HG02870 (cell line): ENCODE measurements at regions not wholly inside any gene's neighbourhood (a gene's known extent, or its start where the extent isn't known, plus 50 kb on each side); places are given as distances from the start of the nearest gene placed in this dataset.

Experiments used
- ATAC-seq: cut with Tn5 transposase; IDR thresholded peaks from one replicate; pipeline ENCODE4 v1.9.1; 2021; ENCODE audit warnings: mild to moderate bottlenecking, moderate library complexity; ENCODE audit not compliant: unreplicated experiment

DNA sequence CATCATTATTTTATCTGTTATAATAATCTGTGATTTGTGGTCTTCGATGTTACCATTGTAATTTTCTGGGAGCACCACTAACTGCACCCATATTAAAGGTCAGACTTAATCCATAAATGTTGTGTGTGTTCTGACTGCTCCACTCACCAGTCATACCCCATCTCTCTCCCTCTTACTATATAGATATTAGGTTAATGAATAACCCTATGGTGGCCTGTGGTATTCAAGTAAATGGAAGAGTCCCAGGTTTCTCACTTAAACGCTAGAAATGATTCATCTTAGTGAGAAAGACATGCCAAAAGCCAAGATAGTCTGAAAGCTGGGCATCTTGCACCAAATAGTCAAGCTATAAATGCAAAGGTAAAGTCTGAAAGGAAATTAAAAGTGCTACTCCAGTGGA, 1358.5 kb downstream of the ROBO2 start:
- no peak for ATAC-seq

- no peak for ATAC-seq
Measured at GRCh38 chr3:78402720-78403119, 1362.8 kb downstream of the ROBO2 start.

GRCh38 chr3:78405745-78406144, 1362.1 kb downstream of the ROBO1 start:
- ATAC-seq, result no peak

- ATAC-seq, result no peak
Measured at GRCh38 chr3:78406396-78406795, 1361.4 kb downstream of the ROBO1 start.

DNA sequence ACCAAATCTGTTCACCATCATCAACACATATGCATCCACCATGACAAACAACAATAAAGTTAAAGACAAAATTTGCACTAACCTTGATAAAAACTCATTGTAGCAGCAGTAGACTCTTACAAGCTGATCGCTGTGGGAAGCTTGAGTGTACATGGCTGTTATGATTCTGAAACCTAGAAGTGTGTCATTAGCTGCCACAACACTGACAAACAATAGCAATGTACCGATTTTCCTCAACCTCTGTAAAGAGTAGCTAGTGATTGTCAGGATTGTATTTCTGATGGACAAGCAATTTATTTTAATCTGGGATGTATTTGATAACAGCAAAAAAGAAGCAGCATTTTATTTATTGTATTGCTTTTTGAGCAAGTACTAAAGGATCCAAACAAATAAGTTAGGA, 1357.7 kb downstream of the ROBO1 start:
- no peak for ATAC-seq

- no peak for ATAC-seq
Measured at GRCh38 chr3:78414261-78414660, 1353.5 kb downstream of the ROBO1 start.

- ATAC-seq, result no peak
Measured at GRCh38 chr3:78420611-78421010, 1347.2 kb downstream of the ROBO1 start.

DNA sequence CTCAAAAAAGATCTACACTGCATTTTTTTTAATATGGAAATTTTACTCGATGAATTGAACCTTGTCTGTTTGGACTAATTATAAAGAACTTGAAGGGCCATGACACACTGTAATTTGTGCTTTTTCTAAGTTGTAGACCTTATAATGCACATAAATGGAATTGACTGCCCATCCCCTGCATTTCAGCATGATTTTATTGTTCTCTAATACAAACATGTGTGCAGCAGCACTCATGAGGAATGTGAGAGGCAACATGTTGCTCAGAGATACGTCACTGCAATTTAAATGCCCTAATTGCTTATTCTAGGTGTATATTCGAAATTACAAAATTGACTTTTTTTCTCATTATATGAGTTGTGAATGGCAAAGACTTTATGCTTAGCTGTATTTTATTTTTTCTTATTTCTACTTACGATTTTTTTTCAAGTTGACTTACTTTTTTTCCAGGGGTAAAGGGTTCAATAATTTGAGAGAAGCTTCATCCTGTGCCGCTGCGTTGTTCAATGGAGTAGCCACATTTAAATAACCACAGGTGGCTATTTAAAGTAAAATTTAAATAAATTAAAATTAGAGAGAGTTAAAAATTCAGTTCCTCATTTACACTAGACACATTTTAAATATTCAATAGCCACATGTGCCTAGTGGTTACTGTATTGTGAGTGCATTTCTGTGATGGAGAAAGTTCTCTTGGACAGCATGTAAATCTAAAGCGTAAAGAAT, 1346.4 kb downstream of the ROBO1 start:
- ATAC-seq, result no peak

GRCh38 chr3:78424656-78425055, 1343.1 kb downstream of the ROBO1 start:
- ATAC-seq, result no peak

DNA sequence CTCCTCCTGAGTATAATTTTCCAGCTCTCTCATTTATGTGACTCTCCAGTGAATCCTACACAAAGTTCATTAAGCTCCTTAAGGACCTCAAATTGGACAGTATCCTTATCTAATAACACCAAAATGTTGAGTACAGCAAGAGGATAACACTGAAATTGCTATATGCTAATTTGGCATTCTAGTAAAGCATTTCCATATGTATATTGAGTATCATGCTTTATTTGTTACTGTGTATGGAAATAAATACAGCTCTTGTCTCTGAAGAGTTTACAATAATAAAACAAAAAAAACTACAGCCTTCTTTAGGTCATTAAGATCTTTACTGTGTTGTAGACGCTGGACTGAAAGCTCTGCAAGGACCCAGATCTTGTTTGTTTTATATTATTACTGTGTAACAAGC, 1341.3 kb downstream of the ROBO1 start:
- ATAC-seq, result no peak

DNA sequence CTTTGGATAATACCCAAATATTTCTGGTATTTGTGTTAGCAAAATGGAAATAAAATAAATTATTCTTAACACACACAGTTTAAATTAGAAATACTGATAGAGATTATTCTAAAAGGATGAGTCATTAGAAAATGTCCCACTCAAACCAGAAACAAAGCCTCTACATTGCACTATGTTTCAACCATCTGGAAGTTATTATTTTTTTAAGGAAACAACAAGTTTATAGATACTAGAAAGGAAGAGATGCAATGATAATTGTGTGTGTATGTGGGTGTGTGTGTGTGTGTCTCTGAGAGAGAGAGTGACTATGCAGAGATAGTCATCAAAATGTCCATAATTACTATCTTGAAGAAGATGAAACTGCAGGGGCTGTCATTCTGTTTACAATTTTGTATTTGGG, 1340.5 kb downstream of the ROBO1 start:
- ATAC-seq, result no peak

- ATAC-seq, result no peak
Measured at GRCh38 chr3:78430741-78431140, 1337.1 kb downstream of the ROBO1 start.

DNA sequence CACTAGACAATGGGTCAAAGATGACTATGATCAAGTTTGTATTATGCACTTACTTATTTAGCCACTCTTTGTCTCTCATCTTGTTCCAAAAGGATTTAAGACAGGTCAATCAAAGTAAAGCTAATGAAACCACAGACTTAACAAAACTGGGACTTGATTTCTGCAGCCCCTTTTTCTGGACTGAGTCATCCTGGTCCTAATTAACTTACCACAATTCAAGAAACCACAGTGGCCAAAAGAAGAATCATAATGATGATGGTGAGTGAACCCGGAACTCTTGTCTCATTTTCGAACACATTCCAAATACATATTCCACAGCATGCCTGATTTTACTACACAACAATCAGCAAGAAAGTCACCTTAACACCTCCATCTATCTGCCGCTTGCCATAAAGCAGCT, 1333.0 kb downstream of the ROBO1 start:
- no peak for ATAC-seq

DNA sequence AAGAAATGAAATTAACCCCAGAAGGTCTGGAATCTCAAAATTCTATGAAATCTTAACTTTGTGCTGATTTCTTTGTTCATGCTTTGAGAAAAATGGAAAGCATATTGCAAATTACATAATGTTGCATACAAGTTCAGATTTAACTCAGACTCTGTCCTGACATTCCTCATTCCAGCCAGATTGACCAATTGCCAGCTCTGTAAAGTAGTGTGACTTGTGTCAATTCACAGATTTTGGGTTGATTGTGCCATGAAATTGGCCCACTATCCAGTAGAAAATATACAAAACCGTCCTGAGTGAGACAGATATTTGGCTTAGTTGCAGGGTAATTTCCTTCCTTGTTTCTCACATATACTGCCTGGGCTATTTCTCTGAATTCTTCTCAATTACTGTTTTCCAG, 1312.6 kb downstream of the ROBO1 start:
- ATAC-seq, result no peak

DNA sequence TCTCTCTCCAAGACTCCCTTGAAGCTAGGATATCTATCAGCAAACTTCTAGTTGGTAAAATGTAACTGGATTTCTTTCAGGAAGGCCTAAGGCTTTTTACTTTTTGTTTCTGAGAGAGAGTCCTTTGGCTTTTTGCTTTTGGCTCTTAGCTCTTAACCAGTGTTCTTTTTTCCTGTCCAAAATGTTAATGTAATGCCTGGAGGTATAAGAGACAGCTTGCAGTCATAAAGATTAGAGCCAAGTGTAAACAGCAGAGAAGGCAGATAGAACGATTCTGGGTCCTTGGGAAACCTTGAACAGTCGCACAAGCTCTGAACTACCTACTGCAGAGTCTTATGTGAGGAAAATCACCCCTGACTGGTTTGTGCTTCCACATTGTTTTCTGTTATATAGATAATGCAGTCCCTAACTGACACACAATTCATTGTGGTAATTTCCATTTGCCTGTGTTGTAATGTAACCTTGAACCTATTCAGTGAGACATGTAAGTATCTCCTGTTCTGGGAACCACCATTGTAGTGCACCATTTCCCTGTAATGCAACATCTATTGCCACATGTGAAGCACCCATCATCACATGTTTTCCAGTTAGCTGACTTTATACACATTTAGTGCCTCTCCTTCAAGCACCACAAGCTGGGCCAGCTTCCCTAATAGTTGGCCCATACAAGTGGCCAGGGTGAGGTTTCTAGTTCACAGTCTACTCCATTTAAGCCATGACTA, 1311.9 kb downstream of the ROBO1 start:
- no peak for ATAC-seq

- ATAC-seq, result no peak
Measured at GRCh38 chr3:78459796-78460195, 1308.0 kb downstream of the ROBO1 start.

DNA sequence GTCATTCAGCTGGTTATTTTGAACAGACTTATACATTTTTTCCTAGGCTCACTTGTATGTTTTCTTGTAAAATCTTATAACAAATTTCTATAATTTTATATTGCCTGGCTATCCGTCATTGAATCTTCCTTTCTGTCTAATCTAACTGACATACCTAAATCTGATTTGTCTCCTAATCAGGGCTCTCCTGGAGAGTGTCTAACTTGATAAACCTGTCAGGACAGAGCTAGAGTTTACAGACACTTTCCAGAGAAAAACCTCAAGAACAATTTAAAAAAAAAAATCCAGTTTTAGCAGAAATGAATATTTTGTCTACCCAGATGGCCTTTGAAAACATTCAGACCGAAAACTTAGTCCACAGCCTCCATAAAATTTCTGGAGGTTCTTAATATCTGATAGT, 1305.8 kb downstream of the ROBO1 start:
- no peak for ATAC-seq

DNA sequence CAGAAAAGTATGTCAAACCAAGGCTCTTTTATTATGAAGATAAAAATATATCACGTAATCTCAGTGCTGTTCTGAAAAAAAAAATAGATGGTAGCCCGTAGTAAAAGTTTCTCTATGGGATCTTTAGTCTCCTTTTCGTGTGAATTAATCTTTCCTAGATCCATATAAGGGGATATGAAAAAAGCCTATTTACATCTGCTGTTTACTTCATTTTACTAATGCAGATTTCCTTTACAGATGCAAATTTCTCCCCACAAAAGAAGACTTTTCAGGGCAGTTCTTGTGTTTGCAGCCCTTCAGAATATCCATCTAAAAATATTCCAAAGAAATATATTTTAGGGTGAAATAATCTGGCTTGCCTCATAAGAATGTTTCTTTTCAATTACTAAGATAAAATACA, 1291.7 kb downstream of the ROBO1 start:
- no peak for ATAC-seq

- ATAC-seq, result no peak
Measured at GRCh38 chr3:78481050-78481449, 1286.7 kb downstream of the ROBO1 start.

GRCh38 chr3:78483090-78483489, 1284.7 kb downstream of the ROBO1 start:
- ATAC-seq, result no peak

GRCh38 chr3:78494851-78495250, 1272.9 kb downstream of the ROBO1 start:
- ATAC-seq, result no peak

DNA sequence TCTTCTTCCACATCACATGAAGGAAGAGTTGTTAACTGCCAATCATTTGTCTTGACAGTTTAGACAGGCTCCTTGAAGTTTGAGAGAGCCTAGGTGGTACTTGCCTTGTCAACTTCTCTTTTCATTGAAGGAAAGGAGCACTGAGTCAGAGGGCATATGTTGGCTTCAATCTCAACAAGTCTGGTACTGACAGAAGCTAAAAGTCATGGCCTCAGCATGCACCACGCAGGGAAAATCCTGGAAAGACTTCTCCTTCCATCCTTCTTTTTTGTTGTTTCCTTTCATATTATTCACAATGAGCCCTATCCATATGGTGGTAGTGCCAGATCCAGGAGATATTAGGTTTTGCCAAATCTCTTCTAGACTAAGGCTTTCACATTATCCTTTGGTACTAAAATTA, 1272.5 kb downstream of the ROBO1 start:
- no peak for ATAC-seq

GRCh38 chr3:78496501-78496900, 1271.3 kb downstream of the ROBO1 start:
- no peak for ATAC-seq
